Fibroblast of gingiva (primary cell): ENCODE measurements at regions not wholly inside any gene's neighbourhood (a gene's known extent, or its start where the extent isn't known, plus 50 kb on each side); places are given as distances from the start of the nearest gene placed in this dataset.
"Not testable (repeated sequence)": the region's sequence is repeated elsewhere in the genome, so short reads cannot be mapped to it uniquely, and the experiment has no call there.

Experiments
- DNase-seq: peaks from one replicate; pipeline ENCODE4 v3.0.0-alpha.2; 2011; ENCODE audit warnings: low read depth

- not testable (repeated sequence) for DNase-seq
These were observed 83.2 kb upstream of the ARID5B start for GRCh38 chr10:61818251-61818650.

GRCh38 chr10:61819208-61819607 is 82.3 kb upstream of the ARID5B start:
- DNase-seq: no peak

- DNase-seq: no peak
These were observed 80.3 kb upstream of the ARID5B start for GRCh38 chr10:61821153-61821552.

GRCh38 chr10:61821693-61822092 is 79.8 kb upstream of the ARID5B start:
- DNase-seq: no peak

GRCh38 chr10:61822096-61822495 is 79.4 kb upstream of the ARID5B start:
- no peak for DNase-seq

GRCh38 chr10:61822781-61823230 is 78.7 kb upstream of the ARID5B start:
- DNase-seq: no peak

- DNase-seq: no peak
These were observed 76.5 kb upstream of the ARID5B start for GRCh38 chr10:61825001-61825400.

- DNase-seq: no peak
These were observed 75.9 kb upstream of the ARID5B start for GRCh38 chr10:61825628-61826027.

GRCh38 chr10:61828034-61828433 is 73.5 kb upstream of the ARID5B start:
- DNase-seq: no peak

- no peak for DNase-seq
These were observed 72.7 kb upstream of the ARID5B start for GRCh38 chr10:61828788-61829187.

- DNase-seq: no peak
These were observed 71.2 kb upstream of the ARID5B start for GRCh38 chr10:61830072-61830845.

GRCh38 chr10:61830846-61831273 is 70.6 kb upstream of the ARID5B start:
- DNase-seq: no peak

- peak; percentile 67 for DNase-seq
These were observed 68.5 kb upstream of the ARID5B start for GRCh38 chr10:61832866-61833481.

GRCh38 chr10:61834519-61834918 is 67.0 kb upstream of the ARID5B start:
- DNase-seq: no peak

- DNase-seq: peak; percentile 76
These were observed 66.2 kb upstream of the ARID5B start for GRCh38 chr10:61835069-61835945.

GRCh38 chr10:61835946-61836887 is 65.3 kb upstream of the ARID5B start:
- peak; percentile 87 for DNase-seq

- DNase-seq: peak; percentile 4
These were observed 64.4 kb upstream of the ARID5B start for GRCh38 chr10:61836888-61837754.

GRCh38 chr10:61837755-61838171 is 63.7 kb upstream of the ARID5B start:
- peak; percentile 54 for DNase-seq

- no peak for DNase-seq
These were observed 61.6 kb upstream of the ARID5B start for GRCh38 chr10:61839916-61840315.

GRCh38 chr10:61840403-61840802 is 61.1 kb upstream of the ARID5B start:
- DNase-seq: no peak
